8988T (cell line): ENCODE measurements at regions not wholly inside any gene's neighbourhood (a gene's known extent, or its start where the extent isn't known, plus 50 kb on each side); places are given as distances from the start of the nearest gene placed in this dataset.

Experiments used
- DNase-seq: peaks from one replicate; pipeline ENCODE4 v3.0.0; 2011

DNA sequence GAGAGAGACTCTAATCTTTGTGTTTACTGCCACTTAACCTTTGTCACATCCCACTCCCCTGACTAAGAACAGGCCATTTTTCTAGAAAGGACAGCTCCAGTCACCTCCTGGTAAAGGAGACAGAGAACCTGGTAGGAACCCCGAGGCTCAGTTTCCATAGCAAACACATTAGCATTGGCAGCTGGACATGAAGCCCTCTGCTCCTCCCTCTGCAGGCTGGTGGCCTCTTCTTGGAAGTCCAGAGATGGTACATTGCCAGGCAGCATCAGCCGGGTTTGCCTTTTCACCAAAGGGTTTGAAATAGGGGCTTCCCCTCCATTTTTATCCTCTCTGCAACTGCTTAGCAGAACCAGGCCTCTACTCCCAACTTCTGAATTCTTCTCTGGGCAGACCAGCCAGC, 213.4 kb upstream of the SEMA6D start:
- no peak for DNase-seq

DNA sequence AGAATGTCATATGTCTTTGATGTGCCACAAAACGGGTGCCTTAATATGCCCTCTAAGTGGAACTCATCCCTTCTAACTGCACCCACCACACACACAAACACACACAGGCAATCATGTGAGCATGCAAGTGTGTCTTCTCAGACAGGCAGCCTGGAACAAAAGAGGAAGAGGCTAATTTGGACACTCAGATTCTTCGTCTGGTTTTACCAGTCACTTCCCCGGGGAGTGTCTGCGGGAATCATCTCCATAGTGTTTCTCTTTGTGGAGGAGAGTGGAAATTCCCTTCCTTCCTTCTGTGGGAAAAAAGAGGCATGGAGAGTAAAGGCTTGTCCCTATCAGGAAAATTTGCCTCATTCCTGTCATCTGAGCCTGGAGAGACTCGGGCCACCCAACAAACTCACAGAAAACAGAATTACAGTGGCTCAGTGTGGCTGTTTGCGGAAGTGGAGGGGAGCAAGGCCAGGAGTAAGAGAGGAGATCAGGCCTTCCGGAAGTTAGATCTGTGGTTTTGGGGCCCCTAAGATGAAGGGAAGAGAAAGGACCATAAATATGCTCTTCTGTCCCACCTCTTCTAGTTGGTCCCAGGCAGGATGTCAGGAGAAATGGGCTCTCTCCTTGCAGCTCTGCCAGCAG, 212.6 kb upstream of the SEMA6D start:
- DNase-seq = no peak

DNA sequence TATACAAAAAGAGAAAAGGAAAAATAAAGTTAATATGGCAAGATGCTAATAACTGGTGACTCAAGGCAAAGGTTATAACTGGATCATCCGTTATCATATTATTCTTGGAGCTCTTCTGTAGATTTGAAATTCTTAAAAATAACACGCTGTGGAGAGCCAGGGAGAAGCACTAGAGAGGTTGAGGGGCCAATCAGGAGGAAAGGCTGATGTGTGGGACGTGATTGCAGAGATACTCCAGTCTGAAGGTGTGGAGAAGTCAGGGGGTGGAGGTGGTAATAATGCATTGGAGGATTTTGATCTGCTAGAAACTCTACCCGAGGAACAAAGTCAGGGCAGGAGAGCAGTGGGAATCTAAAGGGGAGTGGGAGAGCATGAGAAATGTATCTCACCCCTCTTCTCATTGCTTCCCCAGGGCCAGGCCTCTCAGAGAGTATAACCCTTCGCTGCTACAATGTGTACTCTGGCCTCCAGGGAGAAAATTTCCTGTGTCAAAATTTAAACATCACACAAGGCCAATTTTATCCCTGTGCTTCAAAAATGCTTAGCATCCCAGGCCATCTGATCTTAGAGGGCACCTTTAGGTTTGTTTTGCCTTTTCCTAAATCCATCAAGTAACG, 211.5 kb upstream of the SEMA6D start:
- no peak for DNase-seq

DNA sequence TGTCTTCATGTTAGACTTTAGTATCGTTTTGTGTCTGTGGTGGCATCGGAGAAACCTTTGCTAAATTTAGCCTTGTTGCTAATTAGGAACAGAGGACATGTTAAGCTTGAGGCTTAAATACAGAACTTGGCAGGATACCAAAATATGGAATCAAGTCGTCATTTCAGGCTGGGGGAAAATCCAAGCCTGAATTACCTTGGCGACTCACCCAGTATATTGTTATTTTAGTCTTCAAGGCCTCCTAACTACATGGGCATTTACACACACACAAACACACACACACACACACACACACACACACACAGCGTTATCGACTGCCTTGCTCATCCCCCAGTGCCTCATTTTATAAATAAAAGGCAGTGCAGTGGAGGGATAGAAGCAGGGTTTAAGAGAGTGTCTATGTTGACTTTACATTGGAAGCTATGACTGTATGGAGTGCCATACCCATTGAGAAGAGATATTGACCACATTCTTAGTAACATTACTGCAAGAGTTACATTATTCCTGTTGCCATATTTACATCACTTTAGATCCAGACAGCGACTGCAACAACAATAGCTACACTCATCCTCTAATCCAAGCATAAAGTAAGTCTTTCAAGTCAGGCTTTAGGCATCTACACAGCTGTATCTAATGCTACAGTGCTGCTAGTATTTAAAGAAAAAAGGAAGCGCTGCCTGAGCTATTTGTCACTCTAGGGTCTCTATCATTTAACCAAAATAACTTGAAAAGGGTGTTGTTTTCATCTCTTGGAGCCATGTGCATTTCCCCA, 210.8 kb upstream of the SEMA6D start:
- no peak for DNase-seq

DNA sequence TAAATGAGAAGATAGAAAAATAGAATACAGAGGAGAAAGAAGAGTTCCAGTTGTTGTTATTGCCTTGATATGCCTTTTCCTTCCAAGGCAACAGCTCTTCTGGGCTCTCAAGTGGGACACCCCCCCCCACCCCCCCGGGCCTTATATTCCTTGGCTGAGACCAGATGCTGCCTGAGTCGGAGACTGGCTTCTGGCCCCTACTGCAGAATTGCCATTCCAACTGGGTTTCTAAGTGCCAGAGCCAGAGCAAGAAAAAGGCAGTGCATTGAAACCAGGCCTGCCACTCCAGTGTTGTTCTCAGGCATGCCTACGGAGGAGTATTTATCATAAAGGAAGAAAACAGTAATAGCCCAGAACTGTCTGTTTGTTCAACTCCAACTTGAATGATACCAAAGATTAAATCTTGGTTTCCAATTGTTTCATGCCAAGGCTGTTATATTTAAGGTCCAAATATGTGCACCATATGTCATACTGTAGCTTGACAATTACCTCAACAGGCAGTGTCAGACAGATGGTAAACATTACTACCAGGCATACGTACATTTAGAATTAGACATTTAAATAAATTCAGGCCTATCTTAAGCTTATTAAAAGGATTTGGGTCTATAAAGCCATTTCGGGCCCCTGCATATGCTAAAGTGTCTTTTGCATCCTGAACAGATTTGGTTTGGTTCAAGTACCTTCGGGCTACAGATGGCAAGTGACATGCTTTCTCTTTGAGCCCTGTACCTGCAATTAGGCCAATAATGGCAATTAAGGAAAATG, 209.9 kb upstream of the SEMA6D start:
- DNase-seq = no peak

DNA sequence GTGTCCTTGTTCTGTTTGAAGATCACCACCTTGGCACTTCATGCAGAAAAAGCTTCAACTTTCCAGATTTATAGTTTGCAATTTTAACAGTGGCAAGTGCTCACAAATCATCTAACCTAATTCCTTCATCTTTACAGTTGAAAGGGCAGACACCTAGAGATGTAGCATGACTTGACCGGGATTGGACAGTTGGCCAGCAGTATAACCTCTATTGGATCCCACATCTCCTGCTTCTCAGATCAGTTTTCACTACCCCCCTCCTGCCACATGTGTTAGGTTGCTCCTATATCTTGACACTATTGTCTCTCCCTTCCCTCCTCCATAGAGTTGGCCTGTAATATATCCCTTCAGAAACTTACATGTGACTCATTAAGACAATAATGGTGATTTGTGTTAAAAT, 206.0 kb upstream of the SEMA6D start:
- no peak for DNase-seq

DNA sequence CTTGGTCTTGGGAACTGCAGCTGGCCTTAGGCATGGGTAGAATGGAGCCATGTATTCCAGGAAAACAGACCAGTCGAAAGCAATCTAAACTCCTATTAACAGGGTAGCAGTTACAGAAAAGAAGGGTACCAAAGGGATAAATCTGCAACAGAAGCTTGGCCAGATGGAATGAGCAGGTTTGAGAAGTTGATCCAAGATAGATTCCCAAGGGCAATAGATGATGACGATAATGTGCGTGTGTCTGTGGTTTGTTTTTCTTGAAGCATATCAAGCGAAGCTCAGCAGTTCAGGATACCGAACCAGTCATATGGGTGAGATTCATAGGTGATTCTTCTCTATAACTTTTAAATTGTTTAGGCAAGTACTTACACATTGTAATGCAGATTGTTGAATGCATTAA, 203.8 kb upstream of the SEMA6D start:
- DNase-seq = no peak

DNA sequence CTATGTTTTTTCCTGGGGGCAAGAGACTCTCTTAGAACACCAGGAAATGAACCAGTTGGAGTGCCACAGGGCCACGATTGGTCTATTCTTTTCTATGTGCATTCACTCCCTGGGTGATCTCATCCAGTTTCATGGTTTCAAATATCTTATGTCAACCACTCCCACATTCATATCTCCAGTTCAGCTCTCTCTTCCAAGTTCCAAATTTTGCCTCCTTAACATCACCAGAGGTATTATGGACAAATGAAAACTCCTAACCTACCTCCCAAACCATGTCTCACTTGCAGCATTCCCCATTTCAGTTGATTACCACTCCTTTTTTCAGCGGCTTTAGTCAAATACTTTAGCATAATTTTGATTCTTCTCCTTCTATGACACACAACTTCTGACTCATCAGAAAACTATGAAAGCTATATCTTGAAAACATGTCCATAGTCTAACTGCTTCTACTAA, 203.1 kb upstream of the SEMA6D start:
- DNase-seq = no peak

DNA sequence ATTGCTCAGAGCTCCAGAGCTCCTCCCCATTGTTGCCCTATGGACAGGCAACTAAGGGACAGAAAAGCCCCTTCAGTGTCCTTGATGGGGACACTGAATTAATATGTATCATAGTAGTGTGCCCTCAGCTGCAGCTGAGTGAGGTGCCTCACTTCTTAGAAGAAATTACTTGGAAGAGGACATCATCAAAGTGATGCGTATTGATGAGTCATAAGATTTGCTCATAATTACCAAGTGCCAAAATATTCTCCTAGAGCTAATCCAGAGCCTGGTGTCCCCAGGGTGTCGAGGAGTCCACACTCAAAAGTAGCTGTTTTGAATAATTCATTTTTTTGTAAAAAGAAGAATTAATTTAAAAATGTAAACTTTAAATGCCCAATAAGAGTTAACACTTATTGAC, 200.7 kb upstream of the SEMA6D start:
- no peak for DNase-seq

DNA sequence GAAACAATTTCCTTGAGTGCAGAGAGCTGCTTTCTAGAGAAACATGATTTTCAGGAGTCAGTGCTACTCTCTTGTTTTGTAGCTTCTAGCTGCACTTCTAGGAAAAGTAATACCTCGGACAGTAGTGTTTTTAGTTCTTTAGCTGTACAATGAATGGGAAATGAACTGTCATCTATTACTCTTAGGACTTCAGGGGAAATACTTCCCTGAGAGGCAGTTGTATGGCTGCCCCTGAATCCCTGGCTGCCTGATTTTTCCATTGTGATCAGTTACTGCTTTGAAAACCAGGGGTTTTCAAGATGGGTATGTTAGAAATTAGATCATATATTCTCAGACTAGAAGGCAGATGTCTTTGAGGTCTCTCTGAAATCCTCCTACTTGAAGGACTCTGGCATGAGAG, 200.3 kb upstream of the SEMA6D start:
- DNase-seq = no peak

DNA sequence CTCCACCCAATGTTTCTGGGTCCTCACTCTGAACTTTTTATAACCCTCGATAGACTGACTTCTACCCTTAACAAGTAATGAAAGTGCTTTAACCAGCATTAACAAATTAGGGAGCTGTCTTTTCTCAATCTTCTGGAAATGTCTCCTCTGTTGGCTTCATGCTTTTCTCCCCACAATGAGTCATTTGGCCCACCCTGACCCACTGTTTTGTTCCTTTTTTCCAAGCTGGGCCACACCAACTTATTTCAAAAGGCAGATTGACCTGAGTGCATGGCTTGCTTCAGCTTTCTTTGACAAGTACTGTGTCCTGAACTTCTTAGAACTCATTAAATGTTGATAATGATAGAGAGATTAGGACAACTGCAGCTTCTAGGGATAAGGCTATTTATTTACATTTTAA, 199.6 kb upstream of the SEMA6D start:
- DNase-seq = no peak

DNA sequence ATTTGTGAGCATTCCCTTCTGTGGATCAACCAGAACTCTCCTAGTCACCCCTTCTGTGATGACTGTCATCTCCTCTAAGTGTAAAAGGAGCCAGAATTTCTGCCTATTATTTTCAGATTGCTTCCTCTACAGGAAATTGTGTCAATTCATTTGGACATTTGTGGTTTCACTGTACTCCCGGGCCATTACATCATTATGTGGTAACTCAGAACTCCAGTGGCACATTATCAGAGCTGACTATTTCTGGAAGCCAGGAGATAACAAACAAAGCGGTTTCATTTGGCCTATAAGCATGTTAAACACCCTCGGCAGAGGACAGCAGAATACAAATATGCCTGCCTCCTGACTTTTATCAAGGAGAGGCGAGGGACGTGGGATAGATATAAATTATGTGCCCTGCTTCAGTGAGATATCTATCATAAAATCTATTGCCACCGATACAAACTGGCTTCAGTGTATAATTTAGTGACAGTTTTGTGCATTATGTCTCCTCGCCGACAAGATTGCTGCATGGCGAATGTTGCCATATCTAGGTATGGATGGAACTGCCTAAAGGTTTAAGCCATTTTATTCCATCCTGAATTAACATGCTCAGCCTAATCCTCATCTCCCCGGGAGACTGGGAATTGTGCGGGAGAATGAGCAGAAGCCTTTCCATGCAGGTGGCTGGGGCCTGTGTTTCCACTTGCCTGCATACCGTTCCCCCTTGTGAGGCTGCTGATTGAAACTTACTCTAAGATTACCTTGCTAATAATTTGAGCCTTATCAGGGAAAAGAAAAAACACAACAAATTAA, 193.4 kb upstream of the SEMA6D start:
- no peak for DNase-seq

DNA sequence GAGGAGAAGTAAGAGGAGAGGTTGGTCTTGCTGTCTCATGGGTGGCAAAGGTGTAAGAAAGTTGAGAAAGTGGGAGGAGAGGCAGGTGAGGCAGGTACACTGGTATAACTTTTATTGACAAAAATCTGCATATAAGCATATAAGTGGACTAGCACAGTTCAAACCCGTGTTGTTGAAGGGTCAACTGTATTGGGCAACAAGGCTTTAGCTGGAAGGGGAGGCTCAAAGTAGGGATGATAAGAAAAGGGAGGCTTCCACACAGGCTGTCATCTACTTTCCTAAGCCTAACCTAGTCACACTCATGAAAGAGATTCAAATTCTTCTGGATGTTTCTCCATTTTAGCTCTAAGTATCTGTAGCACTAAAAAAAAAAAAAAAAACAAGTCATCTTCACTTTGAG, 188.1 kb upstream of the SEMA6D start:
- no peak for DNase-seq

DNA sequence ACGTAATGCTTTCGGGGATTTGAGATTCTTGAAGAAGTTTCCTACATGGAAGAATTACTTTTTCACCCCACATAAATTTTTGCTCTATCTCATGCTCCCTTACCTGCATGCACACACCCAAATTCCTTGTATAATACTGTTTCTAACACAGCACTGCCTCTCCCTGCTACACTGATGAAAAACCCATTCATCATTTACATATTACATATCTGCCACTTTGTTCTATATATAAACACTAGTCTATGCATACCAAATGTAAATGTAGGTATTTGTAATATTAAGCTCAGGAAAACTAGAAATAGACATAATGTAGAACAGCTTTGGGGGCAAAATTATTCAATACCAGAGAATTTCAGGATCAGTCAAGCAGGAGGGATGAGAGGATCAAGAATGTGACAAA, 182.6 kb upstream of the SEMA6D start:
- DNase-seq = no peak

DNA sequence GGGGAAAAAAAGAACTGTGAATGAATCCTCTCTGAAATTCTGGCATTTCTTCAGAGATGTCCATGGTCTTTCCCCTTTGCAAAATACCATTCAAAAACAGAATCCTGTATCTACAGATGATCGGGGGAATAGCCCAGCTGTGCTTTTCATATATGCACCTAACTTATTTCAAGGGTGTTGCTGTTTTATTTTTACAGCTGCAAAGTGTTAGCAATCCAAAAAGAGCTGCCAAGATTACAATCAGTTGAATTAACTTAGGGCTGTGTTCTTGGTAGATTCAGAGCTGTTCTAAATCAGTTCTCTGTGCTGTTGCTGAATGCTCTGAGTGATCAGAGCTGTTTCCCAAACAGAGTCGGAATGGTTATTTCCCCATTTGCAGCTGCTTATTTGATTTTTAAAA, 175.7 kb upstream of the SEMA6D start:
- DNase-seq = no peak

DNA sequence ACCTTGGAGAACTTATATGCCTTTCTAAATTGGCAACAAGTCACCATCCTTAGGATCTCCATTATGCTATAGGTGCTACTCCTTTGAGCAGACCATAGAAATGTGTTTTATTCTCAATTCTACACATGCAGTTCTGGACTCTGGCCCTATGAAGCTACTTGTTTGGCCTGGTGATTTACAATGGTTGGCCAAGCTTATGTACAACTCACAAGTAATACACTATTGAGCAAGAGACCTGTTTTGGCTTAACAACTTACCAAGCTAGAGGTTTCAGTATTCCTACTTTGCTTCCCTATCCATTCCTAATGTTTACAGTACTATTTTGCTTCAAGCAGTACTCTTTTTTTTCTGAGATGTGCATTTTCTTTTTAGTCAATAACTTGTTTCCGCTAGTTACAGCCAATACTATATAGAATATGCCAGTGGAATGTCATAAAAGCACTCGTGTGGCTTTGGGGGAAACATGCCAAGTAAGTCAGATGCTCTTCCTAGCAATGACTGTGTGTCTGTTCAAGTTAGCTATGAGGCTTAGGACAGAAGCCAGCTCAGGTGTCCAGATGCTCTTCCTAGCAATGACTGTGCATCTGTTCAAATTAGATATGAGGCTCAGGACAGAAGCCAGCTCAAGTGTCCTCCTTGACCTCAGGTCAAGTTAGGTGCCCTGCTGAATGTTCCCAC, 174.9 kb upstream of the SEMA6D start:
- no peak for DNase-seq

DNA sequence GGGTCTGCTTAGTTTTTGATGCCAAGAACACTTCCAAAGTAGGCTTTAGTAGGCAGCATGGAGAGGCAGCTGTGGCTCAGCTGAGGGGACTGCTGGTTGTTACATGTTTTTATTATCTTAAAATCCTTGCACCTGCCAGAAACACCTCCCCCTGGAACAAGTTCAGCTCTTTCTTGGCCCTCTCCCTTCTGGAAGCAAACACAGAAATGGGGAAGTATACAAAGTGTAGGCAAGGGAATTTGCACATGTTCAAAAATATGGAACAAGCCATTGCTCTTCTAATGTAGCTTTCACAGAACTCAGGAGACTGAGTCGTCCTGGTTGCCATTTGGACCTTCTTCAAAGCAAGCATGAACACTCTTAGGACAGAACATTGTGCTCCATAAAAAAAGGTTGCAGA, 169.1 kb upstream of the SEMA6D start:
- DNase-seq = no peak

DNA sequence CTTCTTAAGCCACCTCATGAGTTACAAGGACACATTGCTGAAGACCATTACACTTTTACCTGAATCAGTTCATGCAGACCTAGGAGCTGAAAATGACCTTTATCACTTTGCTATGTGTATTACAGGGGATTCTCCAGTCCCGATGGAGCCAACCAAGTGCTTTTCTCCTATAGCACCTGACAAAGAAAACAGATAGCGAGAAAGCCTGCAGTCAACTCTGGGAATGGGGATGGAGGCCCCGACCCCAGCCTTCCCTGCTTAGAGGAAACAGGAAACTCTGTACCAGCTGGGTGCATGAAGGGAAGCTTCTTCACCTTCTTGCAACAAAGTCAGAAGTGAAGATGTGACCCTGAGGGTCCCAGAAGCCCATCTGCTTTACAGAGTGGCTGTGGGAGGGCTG, 168.3 kb upstream of the SEMA6D start:
- no peak for DNase-seq

DNA sequence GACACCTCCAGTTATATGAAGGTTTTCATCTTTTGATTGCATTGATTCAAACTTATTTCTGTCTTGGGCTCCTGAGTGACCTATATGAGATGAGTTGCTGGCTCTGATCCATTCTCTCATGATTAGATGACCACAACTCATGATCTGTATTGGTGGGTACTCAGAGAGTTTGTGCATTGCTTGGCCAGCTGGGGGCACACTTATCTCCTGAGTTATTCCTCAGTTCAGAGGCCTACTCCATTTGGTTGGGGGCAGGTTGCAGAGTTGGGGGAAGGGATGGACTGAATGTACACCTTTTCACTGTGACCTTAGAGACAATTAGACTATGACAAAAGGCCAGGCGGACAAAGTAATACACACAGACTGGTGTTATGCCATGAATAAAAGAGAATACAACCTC, 166.2 kb upstream of the SEMA6D start:
- no peak for DNase-seq

DNA sequence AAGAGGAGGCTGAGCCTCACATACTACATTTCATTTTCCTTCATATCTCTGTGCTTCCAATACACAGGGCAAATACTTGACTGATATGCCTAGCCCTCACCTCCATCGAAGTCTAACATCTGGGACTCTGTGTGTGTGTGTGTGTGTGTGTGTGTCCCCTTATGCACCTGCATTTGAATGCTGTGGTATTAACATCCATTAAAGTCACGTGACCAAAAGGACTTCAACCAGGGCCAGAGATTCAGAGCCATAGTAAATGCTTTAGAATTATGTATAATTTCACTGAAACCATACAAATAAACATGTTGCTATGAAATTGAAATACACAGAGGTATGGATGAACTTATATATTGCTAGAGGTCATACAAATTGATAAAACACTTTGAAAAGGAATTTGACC, 165.8 kb upstream of the SEMA6D start:
- no peak for DNase-seq

DNA sequence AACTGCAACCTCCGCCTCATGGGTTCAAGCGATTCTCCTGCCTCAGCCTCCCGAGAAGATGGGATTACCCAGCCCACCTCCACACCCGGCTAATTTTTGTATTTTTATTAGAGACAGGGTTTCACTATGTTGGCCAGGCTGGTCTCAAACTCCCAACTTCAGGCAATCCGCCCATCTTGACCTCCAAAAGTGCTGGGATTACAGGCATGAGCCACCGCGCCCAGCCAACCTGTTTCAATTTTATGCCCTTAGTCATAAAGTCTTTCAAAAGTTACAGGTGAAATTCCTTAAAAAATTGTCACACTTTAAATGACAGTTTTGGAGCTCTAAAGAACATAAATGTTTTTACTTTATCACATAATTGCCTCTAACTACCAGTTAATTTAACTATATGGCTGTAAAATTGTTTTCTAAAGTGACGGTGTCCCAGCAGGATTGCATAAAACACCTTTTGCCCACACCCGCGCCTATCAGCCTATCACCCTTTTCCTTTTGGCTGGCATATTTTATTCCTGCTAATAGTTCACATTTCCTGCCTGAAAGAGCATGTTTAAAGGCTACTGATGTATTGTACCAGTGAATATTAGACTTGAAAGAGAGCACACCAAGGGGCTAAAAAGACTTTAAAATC, 164.2 kb upstream of the SEMA6D start:
- DNase-seq = no peak

DNA sequence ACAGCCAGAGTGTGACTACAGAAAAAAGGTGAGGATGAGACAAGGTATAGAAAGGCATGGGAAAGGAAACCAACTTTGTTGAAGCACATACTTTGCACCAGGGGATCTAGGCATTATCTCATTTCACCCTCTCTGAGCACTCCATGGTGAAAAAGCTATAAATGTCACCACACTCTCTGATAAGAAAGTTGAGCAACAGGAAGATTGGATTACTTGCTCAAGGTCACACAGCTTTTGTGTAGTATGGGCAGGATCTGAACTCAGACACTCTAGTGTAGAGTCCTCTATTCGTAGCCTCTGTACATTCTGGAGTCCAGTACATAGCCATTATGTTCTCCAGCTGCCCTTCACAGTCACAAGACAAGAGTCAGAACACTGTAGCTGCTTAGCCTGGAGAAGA, 163.4 kb upstream of the SEMA6D start:
- DNase-seq = no peak
